Activated CD8-positive, alpha-beta memory T cell treated with anti-CD3 and anti-CD28 coated beads, Interleukin-2, amount 10 ng/mL, durations not matched to agents 7 days and 5 days (primary cell): ENCODE measurements at regions not wholly inside any gene's neighbourhood (a gene's known extent, or its start where the extent isn't known, plus 50 kb on each side); places are given as distances from the start of the nearest gene placed in this dataset.

Source experiments
- ATAC-seq: fragments of 150-1000 bp; cut with Tn5 transposase; one replicate; pipeline ENCODE4 v1.10.0; 2021; ENCODE audit warnings: moderate library complexity
- CTCF ChIA-PET: fragments of 350-600 bp; sonication (Branson Sonifier 250); formaldehyde crosslinking; loops from one replicate; lab custom pipeline; 2021; ENCODE audit warnings: antibody characterized with exemption; lab: Charles Lee
- DNase-seq: peaks from one replicate; pipeline ENCODE4 v3.0.0-alpha.2; 2020
- H3K27ac Mint-ChIP-seq: one replicate; pipeline ENCODE4 v1.8.0; 2021; ENCODE audit warnings: mild to moderate bottlenecking, mixed read lengths
- H3K27me3 Mint-ChIP-seq: one replicate; pipeline ENCODE4 v1.8.0; 2021; ENCODE audit warnings: mixed read lengths
- H3K36me3 Mint-ChIP-seq: one replicate; pipeline ENCODE4 v1.8.0; 2021; ENCODE audit warnings: mild to moderate bottlenecking, mixed read lengths
- H3K4me1 Mint-ChIP-seq: one replicate; pipeline ENCODE4 v1.8.0; 2021; ENCODE audit warnings: mixed read lengths
- H3K4me3 Mint-ChIP-seq: one replicate; pipeline ENCODE4 v1.8.0; 2021; ENCODE audit warnings: mild to moderate bottlenecking, moderate library complexity, mixed read lengths
- H3K9me3 Mint-ChIP-seq: one replicate; pipeline ENCODE4 v1.8.0; 2022; ENCODE audit warnings: low read depth, mixed read lengths

DNA sequence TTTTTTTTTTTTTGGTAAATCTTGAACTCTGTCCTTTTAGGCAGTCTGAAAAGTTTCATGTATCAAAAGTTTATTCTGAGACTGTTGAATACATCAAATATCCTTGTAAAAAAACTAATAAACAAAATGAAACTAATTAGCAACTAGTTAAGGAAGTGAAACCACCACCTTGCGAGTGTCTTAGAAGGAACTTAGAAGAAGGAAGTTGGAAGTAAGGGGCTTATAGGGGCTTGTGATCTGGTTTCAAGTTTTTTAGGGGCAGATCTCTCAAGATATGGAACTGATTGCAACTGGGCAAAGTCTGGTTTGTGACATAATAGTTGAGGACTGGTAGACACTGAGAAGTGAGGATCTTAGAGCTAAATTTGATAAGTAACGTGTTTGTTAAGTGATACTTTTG, 748.8 kb downstream of the C12orf50 start:
- Mint-ChIP-seq H3K9me3 (peaks cover 2% of the 10 kb centered on the region), H3K4me1 (no peaks in the 10 kb centered on the region), H3K36me3 (no peaks in the 10 kb centered on the region), H3K4me3 (no peak overlapping the region), H3K27me3 (no peaks in the 10 kb centered on the region), H3K27ac (no peak overlapping the region)
- DNase-seq: no peak
- CTCF ChIA-PET: no interaction called here
- no peak for ATAC-seq

DNA sequence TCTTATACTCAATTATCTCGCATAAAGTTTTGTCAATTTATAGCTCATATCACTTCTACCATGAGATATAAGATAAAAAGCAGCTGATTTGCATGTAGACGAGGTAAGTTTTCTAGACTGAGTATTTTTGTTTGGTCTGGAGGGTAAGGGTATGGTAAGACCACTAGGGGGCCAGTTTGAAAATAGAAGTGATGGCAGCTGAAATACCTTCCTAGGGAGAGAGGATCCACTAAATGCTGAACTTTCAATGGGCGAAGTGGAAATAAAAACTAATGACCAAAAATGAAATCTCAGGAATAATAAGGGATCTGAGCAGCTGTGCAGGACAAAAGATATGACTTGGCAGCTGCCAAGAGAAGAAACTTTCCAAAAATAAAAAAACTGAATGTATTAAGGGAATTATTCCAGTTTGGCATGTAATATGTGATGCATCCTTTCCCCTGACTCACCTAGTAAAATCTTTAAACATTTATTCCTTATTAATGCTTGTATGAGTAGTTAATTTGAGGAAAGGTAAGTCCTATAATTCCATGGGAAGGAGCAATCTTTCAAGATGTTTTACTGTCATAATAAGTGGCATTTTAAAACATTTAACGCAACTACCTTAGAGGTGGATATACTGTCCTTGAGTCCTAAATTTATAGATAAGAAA, 754.5 kb downstream of the C12orf50 start:
- no peaks in the 10 kb centered on the region for H3K4me1 Mint-ChIP-seq
- no peak overlapping the region for H3K4me3 Mint-ChIP-seq
- DNase-seq (no peak), ATAC-seq (no peak)
- H3K9me3 Mint-ChIP-seq: peaks cover 2% of the 10 kb centered on the region
- H3K36me3 Mint-ChIP-seq: no peaks in the 10 kb centered on the region
- H3K27ac Mint-ChIP-seq: no peak overlapping the region
- H3K27me3 Mint-ChIP-seq: no peaks in the 10 kb centered on the region
- CTCF ChIA-PET: no interaction called here

- H3K27ac Mint-ChIP-seq: no peak overlapping the region
- CTCF ChIA-PET: no interaction called here
- H3K4me3 Mint-ChIP-seq: no peak overlapping the region
- no peak for ATAC-seq
- H3K9me3 Mint-ChIP-seq: peaks cover 3% of the 10 kb centered on the region
- H3K4me1 Mint-ChIP-seq: no peaks in the 10 kb centered on the region
- no peak for DNase-seq
- no peaks in the 10 kb centered on the region for H3K36me3 Mint-ChIP-seq
- no peaks in the 10 kb centered on the region for H3K27me3 Mint-ChIP-seq
Measured at GRCh38 chr12:87272851-87273250, 756.4 kb downstream of the C12orf50 start.

DNA sequence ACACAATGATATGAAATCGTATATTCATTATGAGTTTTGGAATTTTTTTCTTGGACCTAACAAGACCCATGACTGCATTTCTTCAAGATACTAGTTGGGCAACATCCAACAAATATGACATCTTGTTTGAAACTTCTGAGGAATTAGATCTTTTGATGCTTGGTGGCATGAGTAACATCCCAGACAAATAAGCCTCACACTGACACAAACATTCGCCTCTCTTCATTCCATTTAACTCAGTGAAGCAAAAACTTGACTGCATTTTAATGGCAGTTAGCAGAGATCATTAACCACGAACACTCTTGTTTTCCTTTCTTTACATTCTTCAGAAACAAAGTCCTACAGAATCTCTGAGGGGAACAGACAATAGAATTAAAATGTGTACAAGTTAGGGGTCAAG, 758.3 kb downstream of the C12orf50 start:
- ATAC-seq (no peak), DNase-seq (no peak)
- CTCF ChIA-PET: no interaction called here
- Mint-ChIP-seq H3K4me1 (no peaks in the 10 kb centered on the region), H3K27me3 (no peaks in the 10 kb centered on the region), H3K36me3 (no peaks in the 10 kb centered on the region), H3K9me3 (peaks cover 5% of the 10 kb centered on the region), H3K27ac (no peak overlapping the region), H3K4me3 (no peak overlapping the region)

DNA sequence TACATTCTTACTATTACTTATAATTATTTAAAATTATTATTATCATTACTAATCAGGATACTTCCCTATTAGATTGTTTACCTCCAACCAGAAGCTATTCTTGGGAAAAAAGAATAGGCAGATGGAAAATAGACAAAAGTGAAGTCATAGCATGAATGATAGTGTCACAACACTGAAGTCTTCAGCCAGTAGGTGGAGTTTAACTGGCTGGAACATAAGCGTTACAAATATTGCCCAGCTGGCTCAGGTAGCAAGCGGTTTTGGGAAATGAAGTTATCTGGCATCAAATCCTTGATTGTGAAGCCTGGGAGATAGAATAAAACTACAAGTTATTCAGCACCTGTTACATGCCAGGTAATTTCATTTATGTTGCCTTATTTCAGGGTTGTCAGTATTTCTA, 762.9 kb downstream of the C12orf50 start:
- Mint-ChIP-seq H3K36me3 (no peaks in the 10 kb centered on the region), H3K9me3 (peaks cover 3% of the 10 kb centered on the region), H3K27me3 (no peaks in the 10 kb centered on the region), H3K27ac (no peak overlapping the region), H3K4me1 (no peaks in the 10 kb centered on the region), H3K4me3 (no peak overlapping the region)
- ATAC-seq: no peak
- CTCF ChIA-PET: no interaction called here
- no peak for DNase-seq

- DNase-seq: no peak
- H3K9me3 Mint-ChIP-seq: no peaks in the 10 kb centered on the region
- H3K4me1 Mint-ChIP-seq: no peaks in the 10 kb centered on the region
- no peak for ATAC-seq
- H3K36me3 Mint-ChIP-seq: no peaks in the 10 kb centered on the region
- CTCF ChIA-PET: no interaction called here
- H3K27ac Mint-ChIP-seq: no peak overlapping the region
- H3K4me3 Mint-ChIP-seq: no peak overlapping the region
- no peaks in the 10 kb centered on the region for H3K27me3 Mint-ChIP-seq
Measured at GRCh38 chr12:87259391-87259790, 769.8 kb downstream of the C12orf50 start.

- no peaks in the 10 kb centered on the region for H3K4me1 Mint-ChIP-seq
- H3K9me3 Mint-ChIP-seq: peaks cover 6% of the 10 kb centered on the region
- no peak for ATAC-seq
- H3K27me3 Mint-ChIP-seq: no peaks in the 10 kb centered on the region
- H3K4me3 Mint-ChIP-seq: no peak overlapping the region
- CTCF ChIA-PET: no interaction called here
- no peak for DNase-seq
- no peaks in the 10 kb centered on the region for H3K36me3 Mint-ChIP-seq
- H3K27ac Mint-ChIP-seq: no peak overlapping the region
Measured at GRCh38 chr12:87254381-87255030, 774.7 kb downstream of the C12orf50 start.

- Mint-ChIP-seq H3K27me3 (no peaks in the 10 kb centered on the region), H3K4me3 (no peak overlapping the region), H3K27ac (no peak overlapping the region), H3K4me1 (no peaks in the 10 kb centered on the region), H3K36me3 (no peaks in the 10 kb centered on the region), H3K9me3 (peaks cover 6% of the 10 kb centered on the region)
- ATAC-seq (no peak), DNase-seq (no peak)
- CTCF ChIA-PET: no interaction called here
Measured at GRCh38 chr12:87253157-87253556, 776.0 kb downstream of the C12orf50 start.

- H3K36me3 Mint-ChIP-seq: no peaks in the 10 kb centered on the region
- no peak overlapping the region for H3K4me3 Mint-ChIP-seq
- DNase-seq (no peak), ATAC-seq (no peak)
- no peaks in the 10 kb centered on the region for H3K4me1 Mint-ChIP-seq
- no peak overlapping the region for H3K27ac Mint-ChIP-seq
- CTCF ChIA-PET: no interaction called here
- peaks cover 2% of the 10 kb centered on the region for H3K9me3 Mint-ChIP-seq
- H3K27me3 Mint-ChIP-seq: no peaks in the 10 kb centered on the region
Measured at GRCh38 chr12:87246726-87247125, 782.5 kb downstream of the C12orf50 start.

DNA sequence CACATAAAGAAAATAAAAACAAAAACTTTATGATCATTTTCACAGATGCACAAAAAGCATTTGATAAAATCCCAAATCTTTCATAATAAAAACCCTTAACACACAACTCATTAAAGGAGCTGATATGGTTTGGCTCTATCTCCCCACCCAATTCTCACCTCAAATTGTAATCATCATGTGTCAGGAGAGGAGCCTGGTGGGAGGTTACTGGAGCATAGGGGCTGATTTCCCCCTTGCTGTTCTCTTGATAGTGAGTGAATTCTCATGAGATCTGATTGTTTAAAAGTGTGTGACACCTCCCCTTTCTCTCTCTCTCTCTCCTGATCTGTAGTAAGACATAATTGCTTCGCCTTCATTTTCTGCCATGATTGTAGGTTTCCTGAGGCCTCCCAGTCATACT, 790.7 kb downstream of the C12orf50 start:
- ATAC-seq: no peak
- Mint-ChIP-seq H3K27me3 (no peaks in the 10 kb centered on the region), H3K36me3 (no peaks in the 10 kb centered on the region), H3K27ac (no peak overlapping the region), H3K4me1 (no peaks in the 10 kb centered on the region), H3K4me3 (no peak overlapping the region), H3K9me3 (peaks cover 9% of the 10 kb centered on the region)
- DNase-seq: no peak
- CTCF ChIA-PET: interaction anchor here (1.2 kb wide), 1 partner anchor 13 kb away, joined by 3 read pairs; no protein-coding TSS in a partner anchor

DNA sequence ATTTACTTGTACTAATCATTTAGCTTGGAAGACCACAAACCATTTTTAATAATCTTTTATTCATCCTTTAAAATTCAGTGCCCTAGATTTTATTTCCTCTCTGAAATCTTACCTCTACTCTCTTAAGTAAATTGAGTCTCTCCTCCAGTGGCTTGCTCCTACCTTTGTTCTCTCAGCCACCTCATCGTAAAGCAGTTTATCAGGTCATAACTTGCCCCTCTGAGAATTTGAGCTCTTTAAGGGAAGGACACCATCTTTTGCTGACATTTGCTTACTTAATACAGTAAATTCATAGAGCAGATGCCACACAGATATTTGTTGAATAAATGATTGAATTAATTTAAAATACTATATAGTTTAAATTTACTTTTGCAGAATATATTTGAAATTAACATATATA, 794.3 kb downstream of the C12orf50 start:
- no peaks in the 10 kb centered on the region for H3K36me3 Mint-ChIP-seq
- no peaks in the 10 kb centered on the region for H3K4me1 Mint-ChIP-seq
- H3K9me3 Mint-ChIP-seq: peaks cover 5% of the 10 kb centered on the region
- no peak overlapping the region for H3K4me3 Mint-ChIP-seq
- ATAC-seq: no peak
- H3K27ac Mint-ChIP-seq: no peak overlapping the region
- no peak for DNase-seq
- H3K27me3 Mint-ChIP-seq: no peaks in the 10 kb centered on the region
- CTCF ChIA-PET: no interaction called here

DNA sequence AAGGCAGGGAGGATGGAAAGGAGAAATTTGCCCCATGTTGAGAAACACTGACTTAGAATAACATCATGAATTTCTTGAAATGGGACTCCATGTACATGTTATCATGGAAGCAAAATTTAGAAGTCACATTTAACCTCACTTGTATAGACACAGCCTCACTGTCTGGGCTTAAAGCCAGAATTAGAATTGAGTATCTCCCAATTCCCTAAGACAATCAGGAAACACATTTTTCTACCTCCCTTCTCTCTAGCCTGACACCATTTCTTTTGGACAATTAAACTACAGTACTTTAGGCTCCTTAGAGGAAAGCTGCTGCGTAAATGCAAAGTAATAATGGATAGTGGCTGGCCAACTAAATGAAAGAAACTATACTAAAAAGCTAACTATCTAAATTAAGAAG, 795.5 kb downstream of the C12orf50 start:
- Mint-ChIP-seq H3K9me3 (peaks cover 5% of the 10 kb centered on the region), H3K27me3 (no peaks in the 10 kb centered on the region), H3K27ac (no peak overlapping the region), H3K4me3 (no peak overlapping the region), H3K36me3 (no peaks in the 10 kb centered on the region), H3K4me1 (no peaks in the 10 kb centered on the region)
- CTCF ChIA-PET: no interaction called here
- no peak for ATAC-seq
- no peak for DNase-seq

- no peaks in the 10 kb centered on the region for H3K36me3 Mint-ChIP-seq
- ATAC-seq: no peak
- CTCF ChIA-PET: no interaction called here
Measured at GRCh38 chr12:87231818-87232217, 797.4 kb downstream of the C12orf50 start.

DNA sequence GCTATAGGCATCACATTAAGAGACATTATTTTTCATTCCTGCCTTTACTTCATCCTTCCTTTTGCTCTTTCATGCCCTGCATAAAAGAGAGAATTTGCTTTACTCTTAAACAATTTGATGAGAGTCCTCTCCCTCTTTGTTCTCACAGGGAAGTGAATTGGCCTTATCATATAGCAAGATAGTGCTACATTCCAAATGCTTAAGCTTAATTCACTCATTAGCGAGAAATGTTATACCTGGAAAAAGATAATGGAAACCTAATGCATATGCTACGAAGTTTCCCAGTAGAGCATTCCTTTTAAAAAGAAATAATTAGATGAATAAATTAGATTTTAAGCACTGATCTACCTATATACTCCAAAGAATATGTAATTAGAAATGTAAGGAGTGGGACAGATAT, 798.8 kb downstream of the C12orf50 start:
- Mint-ChIP-seq H3K4me3 (no peak overlapping the region), H3K9me3 (peaks cover 2% of the 10 kb centered on the region), H3K36me3 (no peaks in the 10 kb centered on the region), H3K27ac (no peak overlapping the region), H3K27me3 (no peaks in the 10 kb centered on the region), H3K4me1 (no peaks in the 10 kb centered on the region)
- CTCF ChIA-PET: no interaction called here
- ATAC-seq (no peak), DNase-seq (no peak)

More at GRCh38 chr12:87231818-87232217, 797.4 kb downstream of the C12orf50 start:
- Mint-ChIP-seq H3K9me3 (peaks cover 4% of the 10 kb centered on the region), H3K27ac (no peak overlapping the region), H3K4me1 (no peaks in the 10 kb centered on the region), H3K4me3 (no peak overlapping the region), H3K27me3 (no peaks in the 10 kb centered on the region)
- no peak for DNase-seq
